IPS-20b (cell line): ENCODE measurements at regions not wholly inside any gene's neighbourhood (a gene's known extent, or its start where the extent isn't known, plus 50 kb on each side); places are given as distances from the start of the nearest gene placed in this dataset.
A peak's percentile ranks its signal among the peaks of the same experiment; 100 is the strongest.
"Not testable (repeated sequence)": the region's sequence is repeated elsewhere in the genome, so short reads cannot be mapped to it uniquely, and the experiment has no call there.

Experiments used
- H3K27ac ChIP-seq: one replicate; pipeline ENCODE4 v1.5.1; 2013; ENCODE audit warnings: low read length
- H3K27me3 ChIP-seq: 2 replicates; pipeline ENCODE4 v1.6.1; 2013; ENCODE audit warnings: mild to moderate bottlenecking, low read length, inconsistent platforms; ENCODE audit not compliant: insufficient read depth
- H3K36me3 ChIP-seq: 2 replicates; pipeline ENCODE4 v1.6.1; 2013; ENCODE audit warnings: low read depth, mild to moderate bottlenecking, inconsistent platforms, low read length, moderate library complexity; ENCODE audit not compliant: insufficient read depth
- H3K4me1 ChIP-seq: 2 replicates; pipeline ENCODE4 v1.6.1; 2013; ENCODE audit warnings: mild to moderate bottlenecking, control low read depth, inconsistent platforms, low read length, moderate library complexity; ENCODE audit not compliant: insufficient read depth
- H3K4me3 ChIP-seq: 2 replicates; pipeline ENCODE4 v1.5.1; 2013; ENCODE audit warnings: mild to moderate bottlenecking, low read length, inconsistent platforms
- H3K9ac ChIP-seq: 2 replicates; pipeline ENCODE4 v1.6.1; 2013; ENCODE audit warnings: low read depth, mild to moderate bottlenecking, inconsistent platforms, low read length, moderate library complexity
- H3K9me3 ChIP-seq: 2 replicates; pipeline ENCODE4 v1.6.1; 2013; ENCODE audit warnings: mild to moderate bottlenecking, low read depth, low read length, inconsistent platforms; ENCODE audit not compliant: insufficient read depth

DNA sequence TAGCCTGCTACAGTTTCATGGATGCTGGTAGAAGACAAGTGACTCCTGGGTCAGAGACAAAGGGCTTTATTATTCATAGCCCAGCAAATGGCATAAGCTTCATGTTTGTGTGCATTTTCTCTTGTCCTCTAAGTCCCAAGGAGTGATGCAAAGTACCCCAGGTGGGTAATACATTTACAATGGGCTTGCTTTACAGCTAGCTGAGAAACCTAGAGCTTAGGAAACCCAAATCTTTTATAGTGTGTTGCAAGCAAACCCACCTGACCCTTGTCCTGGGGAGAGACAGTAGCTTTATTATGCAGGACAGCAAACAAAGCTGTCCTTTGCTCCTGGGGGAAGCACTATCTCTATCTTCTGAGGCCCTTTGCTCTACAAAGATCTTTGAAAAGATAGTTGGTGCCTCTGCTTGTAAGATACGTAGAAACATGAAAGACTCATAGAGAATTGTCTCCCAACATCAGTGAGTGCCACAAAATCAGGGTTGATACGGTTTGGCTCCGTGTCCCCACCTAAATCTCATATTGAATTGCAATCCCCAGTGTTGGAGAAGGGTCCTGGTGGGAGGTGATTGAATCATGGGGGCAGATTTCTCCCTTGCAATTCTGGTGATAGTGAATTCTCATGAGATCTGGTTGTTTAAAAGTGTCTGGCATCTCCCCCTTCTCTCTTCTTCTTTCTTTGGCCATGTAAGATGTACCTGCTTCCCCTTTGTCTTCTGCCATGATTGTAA is 315.8 kb upstream of the USP24 start:
- no peaks in the 10 kb centered on the region for H3K36me3 ChIP-seq
- H3K4me1 ChIP-seq: peaks cover 8% of the 10 kb centered on the region; the same call in 1 of the 2 replicates
- peak overlapping the region; percentile 18; the same call in 1 of the 2 replicates for H3K4me3 ChIP-seq
- H3K9ac ChIP-seq: no peak overlapping the region
- no peaks in the 10 kb centered on the region for H3K9me3 ChIP-seq
- H3K27me3 ChIP-seq: peaks cover 6% of the 10 kb centered on the region; the same call in 1 of the 2 replicates
- no peak overlapping the region for H3K27ac ChIP-seq

DNA sequence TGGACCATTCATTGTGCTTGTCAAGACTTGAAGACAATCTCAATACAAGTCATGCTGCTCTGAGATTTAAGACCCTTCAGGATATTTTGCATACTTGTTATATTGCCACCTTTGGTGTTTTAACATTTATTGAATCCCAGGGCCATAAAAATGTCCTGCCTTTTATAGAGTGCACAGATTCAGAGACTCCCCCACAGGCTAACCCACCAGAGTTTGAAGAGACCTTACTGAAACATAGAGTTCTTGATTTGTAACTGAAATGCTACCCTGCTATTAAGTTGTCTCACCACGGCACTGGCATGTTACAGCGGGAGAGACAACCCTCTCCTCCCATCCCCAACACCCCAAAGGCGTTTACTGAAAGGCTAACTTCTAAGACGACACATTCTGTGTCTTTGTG is 313.9 kb upstream of the USP24 start:
- Histone ChIP-seq H3K27me3 (peaks cover 6% of the 10 kb centered on the region; the same call in 1 of the 2 replicates), H3K4me1 (peaks cover 8% of the 10 kb centered on the region; the same call in 1 of the 2 replicates), H3K4me3 (no peak overlapping the region), H3K9me3 (no peaks in the 10 kb centered on the region), H3K27ac (no peak overlapping the region), H3K36me3 (no peaks in the 10 kb centered on the region), H3K9ac (no peak overlapping the region)

DNA sequence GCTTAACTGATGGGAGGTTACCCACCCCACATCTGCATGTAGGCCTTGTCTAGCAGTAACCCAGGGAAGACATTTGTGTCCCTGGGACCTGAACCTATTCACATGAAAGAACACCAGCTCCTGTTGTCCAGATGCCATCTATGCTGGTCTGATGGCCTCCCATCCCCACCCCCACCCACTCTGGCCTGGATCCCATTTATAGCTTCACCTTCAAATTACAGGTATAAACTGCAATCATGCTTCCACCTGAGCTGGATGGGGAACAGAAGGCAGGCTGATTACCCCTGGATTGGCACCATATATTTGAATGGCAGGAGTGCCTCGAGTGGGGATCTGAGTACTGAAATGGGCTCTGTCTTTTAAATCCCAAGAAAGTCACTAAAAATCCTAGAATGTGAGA is 312.7 kb upstream of the USP24 start:
- no peak overlapping the region for H3K9ac ChIP-seq
- H3K9me3 ChIP-seq: no peaks in the 10 kb centered on the region
- H3K27me3 ChIP-seq: peaks cover 6% of the 10 kb centered on the region; the same call in 1 of the 2 replicates
- H3K36me3 ChIP-seq: no peaks in the 10 kb centered on the region
- no peak overlapping the region for H3K4me3 ChIP-seq
- H3K27ac ChIP-seq: no peak overlapping the region
- H3K4me1 ChIP-seq: peaks cover 8% of the 10 kb centered on the region; the same call in 1 of the 2 replicates

DNA sequence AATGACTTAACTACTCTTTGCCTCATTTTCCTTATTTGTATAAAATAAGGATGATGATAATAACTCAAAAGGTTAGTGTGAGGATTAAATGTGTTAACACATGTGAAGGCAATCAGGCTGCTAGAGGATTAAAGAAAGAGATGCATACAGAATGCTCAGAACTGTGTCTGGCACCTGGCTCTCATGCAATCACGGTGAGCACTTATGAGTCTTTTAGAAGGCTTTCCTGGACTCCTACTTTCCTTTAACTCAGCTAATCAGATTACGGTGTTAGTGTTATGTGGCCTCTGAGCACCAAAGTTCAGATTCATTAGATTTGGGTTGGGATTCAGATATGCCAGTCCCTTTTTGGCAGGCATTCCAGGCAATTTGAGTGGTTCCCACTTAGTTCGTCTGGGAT is 311.6 kb upstream of the USP24 start:
- H3K27ac ChIP-seq: no peak overlapping the region
- no peak overlapping the region for H3K4me3 ChIP-seq

DNA sequence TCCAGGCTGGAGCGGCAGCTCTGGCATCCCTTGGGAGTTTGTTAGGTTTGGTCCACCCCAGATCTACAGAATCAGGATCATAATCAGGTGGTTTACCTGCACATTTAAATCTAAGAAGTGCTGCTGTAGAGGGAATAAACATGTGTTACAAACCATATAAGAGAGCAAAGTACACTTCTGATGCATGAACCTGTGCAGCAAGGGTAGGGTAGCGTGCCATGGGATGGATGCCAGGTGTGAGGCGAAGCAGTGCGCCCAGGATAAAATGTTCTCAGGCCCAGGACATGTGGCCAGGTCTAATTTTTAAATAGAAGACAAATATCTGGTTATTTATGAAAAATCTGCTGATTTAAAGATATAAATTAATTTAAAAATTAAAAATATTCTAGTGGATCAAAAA is 308.8 kb upstream of the USP24 start:
- Histone ChIP-seq H3K9me3 (no peaks in the 10 kb centered on the region), H3K36me3 (no peaks in the 10 kb centered on the region), H3K4me3 (no peak overlapping the region), H3K27me3 (peaks cover 3% of the 10 kb centered on the region; the same call in 1 of the 2 replicates), H3K9ac (no peak overlapping the region), H3K27ac (no peak overlapping the region), H3K4me1 (no peaks in the 10 kb centered on the region)

More for the DNA sequence above, 311.6 kb upstream of the USP24 start:
- Histone ChIP-seq H3K4me1 (peaks cover 8% of the 10 kb centered on the region; the same call in 1 of the 2 replicates), H3K27me3 (peaks cover 6% of the 10 kb centered on the region; the same call in 1 of the 2 replicates), H3K36me3 (no peaks in the 10 kb centered on the region), H3K9ac (no peak overlapping the region), H3K9me3 (no peaks in the 10 kb centered on the region)

DNA sequence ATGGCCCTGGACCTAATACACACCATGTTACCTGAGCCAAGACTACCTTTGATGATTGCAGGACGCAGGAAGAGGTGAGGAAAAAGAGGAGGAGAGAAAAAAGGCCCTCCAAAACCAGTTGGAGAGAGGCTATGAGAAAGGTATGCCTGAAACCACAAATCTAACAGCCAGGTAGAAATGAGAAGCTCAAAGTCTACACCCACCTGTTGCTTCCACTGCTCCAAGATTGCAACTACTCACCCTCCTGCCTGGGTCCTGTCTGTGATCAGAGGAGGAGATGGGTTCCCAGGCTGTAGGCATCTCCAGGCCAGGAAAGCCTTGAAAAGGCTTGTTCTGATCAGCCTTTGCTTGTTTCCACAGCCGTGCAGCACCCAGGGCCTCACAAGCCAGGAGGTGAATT is 307.8 kb upstream of the USP24 start:
- Histone ChIP-seq H3K9ac (no peak overlapping the region), H3K27me3 (no peaks in the 10 kb centered on the region; the same call in 1 of the 2 replicates), H3K4me3 (no peak overlapping the region), H3K27ac (no peak overlapping the region), H3K9me3 (no peaks in the 10 kb centered on the region), H3K36me3 (no peaks in the 10 kb centered on the region), H3K4me1 (no peaks in the 10 kb centered on the region)

DNA sequence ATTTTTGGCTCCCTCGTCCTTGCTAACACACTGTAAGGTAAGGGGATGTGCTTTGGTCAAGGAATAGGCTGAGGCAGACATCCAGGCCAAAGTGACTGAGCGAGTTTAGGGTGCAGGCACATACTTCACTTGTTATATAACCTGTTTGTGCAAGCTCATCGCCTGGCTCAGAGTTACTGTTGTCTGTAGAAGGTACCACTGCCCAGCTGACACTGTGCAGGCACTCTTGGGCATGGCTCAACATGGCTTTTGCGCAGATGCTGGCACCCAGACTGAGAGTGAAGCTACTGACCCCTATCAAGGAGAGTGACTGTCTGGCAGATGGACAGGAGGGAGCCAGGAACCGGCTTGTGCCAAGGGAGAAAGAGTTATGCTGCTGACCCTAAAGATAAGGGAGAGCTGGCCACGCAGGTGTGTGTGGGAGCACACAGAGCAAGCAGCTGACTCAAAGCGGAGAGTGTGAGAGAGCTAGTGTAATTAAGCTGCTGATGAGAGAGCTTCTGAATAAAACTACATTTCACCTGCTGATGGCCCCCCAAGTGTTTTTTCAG is 307.3 kb upstream of the USP24 start:
- Histone ChIP-seq H3K9ac (no peak overlapping the region), H3K27me3 (no peaks in the 10 kb centered on the region; the same call in 1 of the 2 replicates), H3K4me3 (no peak overlapping the region), H3K27ac (no peak overlapping the region), H3K36me3 (no peaks in the 10 kb centered on the region), H3K9me3 (no peaks in the 10 kb centered on the region), H3K4me1 (no peaks in the 10 kb centered on the region)

DNA sequence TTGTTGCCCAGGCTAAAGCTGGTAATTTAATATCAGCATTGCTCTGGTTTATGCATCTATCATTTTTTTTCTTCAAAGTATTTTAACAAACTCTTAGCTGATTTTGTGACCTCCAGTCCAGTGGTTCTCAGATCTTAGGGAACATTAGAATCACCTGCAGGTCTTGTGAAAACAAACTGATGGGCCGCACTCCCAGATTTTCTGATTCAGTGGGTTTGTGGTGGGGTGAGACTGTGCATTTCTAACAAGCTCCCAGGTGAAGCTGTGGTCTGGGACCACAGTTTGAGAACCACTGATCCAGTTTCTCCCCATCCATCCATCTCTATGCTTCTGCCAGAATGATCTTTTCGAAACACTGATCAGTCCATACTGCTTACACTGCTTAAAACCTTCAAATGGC is 305.7 kb upstream of the USP24 start:
- Histone ChIP-seq H3K9ac (no peak overlapping the region), H3K4me3 (no peak overlapping the region), H3K4me1 (no peaks in the 10 kb centered on the region), H3K9me3 (no peaks in the 10 kb centered on the region), H3K27ac (no peak overlapping the region), H3K27me3 (no peaks in the 10 kb centered on the region), H3K36me3 (no peaks in the 10 kb centered on the region)

DNA sequence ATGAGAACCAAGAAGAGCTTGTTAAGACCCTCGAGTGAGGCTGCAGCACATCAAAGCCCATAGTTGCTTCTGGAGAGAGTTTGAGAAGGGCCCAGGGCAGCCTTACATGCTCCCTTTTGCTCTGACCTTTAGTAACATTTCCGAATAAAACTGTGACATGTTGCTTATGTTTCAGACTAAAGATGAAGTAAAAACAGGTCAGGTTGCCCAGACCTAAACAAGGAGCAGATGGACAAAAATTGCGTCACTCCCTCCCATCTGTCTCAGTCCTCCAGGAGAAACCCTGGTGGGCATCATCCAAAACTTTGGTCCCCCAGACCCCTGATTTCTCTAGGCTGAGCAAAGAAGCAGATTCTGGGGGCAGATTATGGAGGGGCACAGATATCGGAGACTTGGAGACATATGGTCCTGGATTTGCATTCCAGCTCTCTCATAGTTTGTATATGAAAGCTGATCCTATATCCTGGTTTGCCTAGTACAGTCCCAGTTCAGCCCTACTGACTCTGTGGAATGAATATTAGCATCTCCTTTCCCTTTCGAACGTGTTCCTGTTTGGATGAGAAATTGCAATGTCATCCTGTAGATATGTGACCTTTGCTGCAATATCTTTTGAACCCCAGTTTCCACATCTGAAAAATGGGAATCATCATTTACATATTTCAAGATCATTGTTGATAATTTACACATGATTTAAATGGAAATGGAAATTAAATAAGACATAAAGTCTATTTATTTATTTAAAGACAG is 304.9 kb upstream of the USP24 start:
- no peaks in the 10 kb centered on the region for H3K9me3 ChIP-seq
- no peaks in the 10 kb centered on the region for H3K36me3 ChIP-seq
- no peaks in the 10 kb centered on the region for H3K27me3 ChIP-seq
- no peak overlapping the region for H3K9ac ChIP-seq
- no peak overlapping the region for H3K27ac ChIP-seq
- no peaks in the 10 kb centered on the region for H3K4me1 ChIP-seq
- H3K4me3 ChIP-seq: no peak overlapping the region

DNA sequence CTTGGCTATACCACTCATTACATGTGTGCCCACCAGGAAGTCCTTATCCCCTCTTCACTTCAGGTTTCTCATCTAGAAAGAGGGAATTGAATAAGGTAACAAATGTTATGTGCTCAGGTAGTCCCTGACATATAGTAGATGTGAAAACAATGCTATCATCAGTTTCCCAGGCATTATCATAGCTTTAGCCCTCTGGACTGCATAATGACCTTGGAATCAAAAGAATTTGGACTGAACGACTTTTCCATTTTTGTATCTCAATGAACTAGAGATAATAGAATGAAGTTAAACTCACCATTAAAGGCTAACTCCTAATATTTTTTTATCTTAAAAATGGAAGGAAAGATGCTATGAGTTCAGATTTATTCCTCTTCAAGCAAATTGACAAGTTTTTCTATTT is 304.1 kb upstream of the USP24 start:
- Histone ChIP-seq H3K27me3 (no peaks in the 10 kb centered on the region), H3K4me3 (no peak overlapping the region), H3K4me1 (no peaks in the 10 kb centered on the region), H3K9me3 (no peaks in the 10 kb centered on the region), H3K27ac (no peak overlapping the region), H3K9ac (no peak overlapping the region), H3K36me3 (no peaks in the 10 kb centered on the region)

DNA sequence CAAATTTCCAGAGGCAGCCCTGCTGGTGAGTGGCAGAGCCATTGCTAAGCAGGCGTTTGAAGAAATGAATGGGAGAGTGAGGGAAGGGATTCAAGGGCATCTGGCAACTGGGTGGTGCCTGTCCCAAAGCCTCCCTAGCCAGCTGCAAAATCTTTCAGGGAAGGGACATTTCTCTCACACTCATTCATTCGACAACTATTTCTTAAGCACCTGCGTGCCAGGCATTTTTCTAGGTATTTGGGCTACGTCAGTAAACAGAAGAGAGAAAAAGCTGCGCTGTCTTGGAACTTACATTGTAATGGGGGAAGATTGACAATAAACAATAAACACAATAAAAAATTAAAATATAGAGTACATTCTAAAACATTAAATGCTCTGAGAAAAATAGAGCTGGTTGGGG is 301.9 kb upstream of the USP24 start:
- Histone ChIP-seq H3K27me3 (no peaks in the 10 kb centered on the region), H3K9me3 (no peaks in the 10 kb centered on the region)

DNA sequence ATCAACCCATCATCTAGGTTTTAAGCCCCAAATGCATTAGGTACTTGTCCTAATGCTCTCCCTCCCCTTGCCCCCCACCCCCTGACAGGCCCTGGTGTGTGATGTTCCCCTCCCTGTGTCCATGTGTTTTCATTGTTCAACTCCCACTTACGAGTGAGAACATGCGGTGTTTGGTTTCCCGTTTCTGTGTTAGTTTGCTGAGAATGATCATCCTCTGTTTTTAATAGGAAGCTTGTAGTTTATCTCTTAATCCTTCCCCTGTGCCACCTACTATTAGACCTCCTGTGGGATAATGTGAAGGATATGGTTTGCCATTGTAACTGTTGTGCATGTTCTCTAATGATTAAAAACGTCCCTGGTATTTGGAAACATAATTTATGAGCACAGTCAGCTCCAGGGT is 299.4 kb upstream of the USP24 start:
- not testable (repeated sequence) for H3K4me3 ChIP-seq, H3K9me3 ChIP-seq, H3K36me3 ChIP-seq, H3K27me3 ChIP-seq, H3K4me1 ChIP-seq, H3K27ac ChIP-seq, H3K9ac ChIP-seq

More for the DNA sequence above, 301.9 kb upstream of the USP24 start:
- Histone ChIP-seq H3K9ac (no peak overlapping the region), H3K36me3 (no peaks in the 10 kb centered on the region), H3K27ac (no peak overlapping the region), H3K4me1 (no peaks in the 10 kb centered on the region), H3K4me3 (no peak overlapping the region)
